GM18867 (cell line): ENCODE measurements at regions not wholly inside any gene's neighbourhood (a gene's known extent, or its start where the extent isn't known, plus 50 kb on each side); places are given as distances from the start of the nearest gene placed in this dataset.
"Not testable (repeated sequence)": the region's sequence is repeated elsewhere in the genome, so short reads cannot be mapped to it uniquely, and the experiment has no call there.

Source experiments
- ATAC-seq: cut with Tn5 transposase; IDR thresholded peaks from one replicate; pipeline ENCODE4 v1.9.1; 2021; ENCODE audit warnings: mild to moderate bottlenecking, moderate library complexity; ENCODE audit not compliant: unreplicated experiment

DNA sequence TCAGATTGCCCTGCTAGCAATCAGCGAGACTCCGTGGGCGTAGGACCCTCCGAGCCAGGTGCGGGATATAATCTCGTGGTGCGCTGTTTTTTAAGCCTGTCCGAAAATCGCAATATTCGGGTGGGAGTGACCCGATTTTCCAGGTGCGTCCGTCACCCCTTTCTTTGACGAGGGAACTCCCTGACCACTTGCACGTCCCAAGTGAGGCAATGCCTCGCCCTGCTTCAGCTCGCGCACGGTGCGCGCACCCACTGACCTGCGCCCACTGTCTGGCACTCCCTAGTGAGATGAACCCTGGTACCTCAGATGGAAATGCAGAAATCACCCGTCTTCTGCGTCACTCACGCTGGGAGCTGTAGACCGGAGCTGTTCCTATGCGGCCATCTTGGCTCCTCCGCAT, 971.0 kb downstream of the NXPH1 start:
- ATAC-seq = not testable (repeated sequence)

DNA sequence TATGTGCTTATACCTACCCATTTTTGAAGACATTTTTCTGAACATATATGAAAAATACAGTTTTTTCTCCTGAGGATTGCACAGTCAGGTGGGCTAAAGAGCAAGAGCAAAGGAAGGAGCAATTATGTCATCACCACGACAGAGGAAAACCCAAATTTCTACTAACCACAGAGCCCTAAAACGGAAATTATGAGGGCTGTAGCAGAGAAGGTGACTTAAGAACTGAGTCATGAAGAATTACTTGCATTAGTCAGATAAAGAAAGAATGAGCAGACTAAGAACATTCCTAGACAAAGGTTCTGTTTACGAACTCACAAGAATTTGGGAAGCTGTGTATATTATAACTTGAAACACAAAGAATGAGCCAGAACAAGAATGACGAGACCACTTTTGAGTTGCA, 974.4 kb downstream of the NXPH1 start:
- ATAC-seq = no peak

DNA sequence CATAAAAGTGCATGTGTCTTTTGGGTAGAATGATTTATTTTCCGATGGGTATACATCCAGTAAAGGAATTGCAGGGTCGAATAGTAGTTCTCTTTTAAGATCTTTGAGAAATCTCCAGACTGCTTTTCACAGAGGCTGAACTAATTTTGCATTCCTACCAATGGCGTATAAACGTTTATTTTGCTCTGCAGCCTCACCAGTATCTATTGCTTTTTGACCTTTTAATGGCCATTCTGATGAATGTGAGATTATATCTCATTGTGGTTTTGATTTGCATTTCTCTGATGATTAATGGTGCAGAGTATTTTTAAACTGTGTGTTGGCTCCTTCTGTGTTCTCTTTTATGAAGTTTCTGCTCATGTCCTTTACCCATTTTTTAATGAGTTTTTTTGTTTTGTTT, 1020.1 kb downstream of the NXPH1 start:
- no peak for ATAC-seq

- ATAC-seq = no peak
Observed at GRCh38 chr7:9488555-9488954, 1055.1 kb downstream of the NXPH1 start.

GRCh38 chr7:9498303-9498702, 1064.9 kb downstream of the NXPH1 start:
- ATAC-seq = no peak

DNA sequence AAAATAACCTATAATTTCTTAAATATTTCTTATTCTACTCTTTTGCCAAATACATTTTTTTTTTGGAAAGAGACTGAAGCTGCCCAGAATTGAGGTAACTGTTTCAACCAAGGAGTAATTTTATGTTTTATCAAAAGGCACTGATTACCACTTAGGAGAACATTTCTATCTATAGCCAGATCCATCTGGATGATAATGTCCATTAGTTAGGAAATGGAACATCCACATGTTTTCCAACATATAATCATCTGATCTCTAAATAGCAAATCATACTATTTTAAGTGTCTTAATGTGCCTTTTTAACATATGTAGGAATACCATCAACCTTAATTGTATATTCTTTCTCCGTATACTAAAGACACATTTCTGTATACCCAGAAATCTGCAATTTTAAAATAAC, 1068.9 kb downstream of the NXPH1 start:
- ATAC-seq = no peak

DNA sequence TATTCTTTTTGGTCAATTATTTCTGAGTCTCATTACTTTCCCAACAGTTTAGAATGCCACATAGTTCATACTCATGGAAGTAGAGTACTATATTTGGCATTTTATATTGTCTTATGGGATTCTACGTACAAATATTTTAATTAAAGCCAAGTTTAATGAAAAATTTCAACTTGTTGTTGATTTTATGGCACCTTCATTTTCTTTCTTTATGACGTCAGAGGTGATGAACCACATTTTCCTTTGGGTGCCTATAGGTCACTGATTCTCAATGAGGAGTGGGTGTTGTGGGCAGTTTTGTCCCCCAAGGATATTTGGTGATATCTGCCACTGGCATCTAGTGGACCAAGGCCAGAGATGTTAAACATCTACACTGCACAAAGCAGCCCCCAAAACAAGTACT, 1071.3 kb downstream of the NXPH1 start:
- no peak for ATAC-seq

DNA sequence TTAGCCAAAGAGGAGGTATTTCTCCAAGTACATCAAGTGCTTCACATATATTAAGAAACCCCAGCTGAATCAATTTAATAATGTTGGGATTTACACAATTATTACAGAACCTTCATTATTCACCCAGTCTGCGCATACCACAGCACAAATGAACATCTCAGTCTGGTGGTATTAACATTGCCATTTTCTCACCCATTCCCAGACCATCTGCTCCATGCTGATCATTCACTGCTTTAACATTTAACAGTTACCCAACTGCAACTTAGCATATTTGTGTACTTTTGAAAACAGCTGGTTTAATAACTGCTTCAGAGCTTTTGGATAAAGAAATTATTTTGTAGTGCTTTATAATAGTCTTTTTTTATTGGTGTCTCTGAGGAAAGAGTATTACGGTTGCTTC, 1072.1 kb downstream of the NXPH1 start:
- no peak for ATAC-seq

GRCh38 chr7:9507290-9507689, 1073.9 kb downstream of the NXPH1 start:
- ATAC-seq = no peak

DNA sequence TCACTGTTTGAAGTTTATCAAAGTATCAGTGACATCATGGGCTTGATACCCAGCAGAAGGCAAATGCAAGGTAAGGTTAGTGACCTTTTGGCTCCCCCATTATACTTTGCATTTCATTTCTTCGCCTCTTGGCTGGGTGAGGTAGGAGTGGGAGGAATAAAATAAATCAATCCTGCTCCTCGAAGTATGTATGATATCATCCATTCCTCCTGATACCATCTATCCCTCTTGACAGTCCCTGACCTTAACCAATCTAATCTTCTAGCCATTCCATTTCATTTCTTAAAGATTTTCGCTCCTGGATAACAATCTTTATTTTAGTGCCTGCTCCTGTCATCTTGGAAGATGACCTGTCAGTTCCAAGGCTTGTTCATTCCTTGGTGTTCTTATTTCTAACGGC, 1083.3 kb downstream of the NXPH1 start:
- no peak for ATAC-seq

- ATAC-seq = no peak
Observed at GRCh38 chr7:9523579-9523978, 1090.2 kb downstream of the NXPH1 start.

DNA sequence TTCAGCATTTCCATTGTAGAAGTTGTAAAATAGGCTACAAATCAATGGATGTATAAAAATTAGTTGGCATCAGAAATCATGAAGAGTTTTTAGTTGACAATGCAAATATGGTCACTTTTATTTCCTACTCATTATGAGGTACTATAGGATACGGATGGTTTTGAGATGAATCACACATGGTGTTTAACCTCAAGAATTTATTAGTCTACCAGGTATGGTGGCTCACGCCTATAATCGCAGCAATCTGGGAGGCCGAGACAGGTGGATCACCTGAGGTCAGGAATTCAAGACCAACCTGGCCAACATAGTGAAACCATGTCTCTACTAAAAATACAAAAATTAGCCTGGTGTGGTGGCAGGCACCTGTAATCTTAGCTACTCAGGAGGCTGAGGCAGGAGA, 1119.0 kb downstream of the NXPH1 start:
- not testable (repeated sequence) for ATAC-seq

DNA sequence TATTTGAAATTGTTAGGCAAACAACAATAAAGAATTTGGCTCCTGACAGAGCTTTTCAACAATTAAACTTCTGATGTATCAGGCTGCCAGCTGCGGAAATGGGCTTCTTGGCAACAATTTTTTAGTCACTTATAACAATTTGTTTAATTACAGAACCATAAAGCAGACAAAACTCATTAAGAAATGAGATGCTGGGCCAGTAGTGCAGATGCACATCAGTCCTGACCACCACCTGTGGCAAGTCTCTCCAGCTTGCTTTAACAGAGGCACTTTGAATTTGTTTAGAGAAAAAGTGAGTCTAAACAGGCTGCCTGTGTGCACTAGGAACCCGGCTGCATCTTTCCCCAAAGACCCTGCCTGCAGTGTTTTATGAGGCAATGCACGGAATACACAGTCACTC, 1124.4 kb downstream of the NXPH1 start:
- no peak for ATAC-seq

GRCh38 chr7:9575716-9576115, 1142.3 kb downstream of the NXPH1 start:
- no peak for ATAC-seq

GRCh38 chr7:9582824-9583223, 1149.4 kb downstream of the NXPH1 start:
- ATAC-seq = no peak

DNA sequence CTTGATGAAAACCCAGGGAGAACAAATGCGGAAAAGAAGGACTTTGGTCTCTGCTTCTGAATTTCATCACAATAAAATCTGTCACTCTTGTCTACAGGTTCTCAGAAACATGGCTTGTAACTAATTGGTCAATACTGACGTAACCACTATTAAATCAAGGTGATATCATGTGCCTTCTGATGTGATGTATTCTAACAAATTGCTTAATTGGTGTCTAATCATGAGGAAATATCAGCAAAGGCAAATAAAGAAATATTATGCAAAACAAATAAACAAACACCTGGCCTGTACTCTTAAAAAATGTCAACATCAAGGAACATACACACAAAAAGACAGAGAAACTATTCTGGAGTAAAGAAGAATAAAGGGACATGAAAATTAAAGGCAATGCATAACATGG, 1165.0 kb downstream of the NXPH1 start:
- no peak for ATAC-seq

DNA sequence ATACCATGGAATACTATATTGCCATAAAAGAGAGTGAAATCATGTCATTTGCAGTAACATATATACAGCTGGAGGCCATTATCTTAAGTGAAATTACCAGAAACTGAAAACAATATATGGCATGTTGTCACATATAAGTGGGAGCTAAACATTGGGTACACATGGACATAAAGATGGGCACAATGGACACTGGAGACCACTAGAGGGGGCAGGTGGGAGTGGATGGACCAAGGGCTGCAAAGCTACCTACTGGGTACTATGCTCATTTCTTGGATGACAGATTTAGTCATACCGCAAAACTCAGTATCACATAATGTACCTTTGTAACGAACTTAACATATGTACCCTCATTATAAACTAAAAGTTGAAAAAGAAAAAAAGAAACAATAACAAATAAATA, 1167.6 kb downstream of the NXPH1 start:
- no peak for ATAC-seq

DNA sequence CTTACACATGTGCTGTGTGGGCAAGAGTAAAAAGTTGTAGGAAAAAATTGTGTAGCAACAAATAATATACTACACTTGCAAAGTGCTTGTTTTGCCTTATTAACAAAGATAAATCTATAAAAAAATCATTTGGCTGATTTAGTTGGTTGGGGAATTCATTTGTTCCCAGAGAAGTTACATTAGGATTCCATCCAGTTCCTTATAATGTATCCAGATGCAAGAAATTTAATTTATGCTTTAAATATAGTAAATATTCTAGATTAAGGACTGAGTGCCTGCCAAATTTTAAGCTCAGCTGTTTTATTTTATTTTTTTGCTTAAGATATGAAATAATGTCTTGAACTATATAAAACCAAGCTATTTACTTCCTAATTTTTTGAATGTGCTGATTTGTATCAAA, 1169.9 kb downstream of the NXPH1 start:
- no peak for ATAC-seq

DNA sequence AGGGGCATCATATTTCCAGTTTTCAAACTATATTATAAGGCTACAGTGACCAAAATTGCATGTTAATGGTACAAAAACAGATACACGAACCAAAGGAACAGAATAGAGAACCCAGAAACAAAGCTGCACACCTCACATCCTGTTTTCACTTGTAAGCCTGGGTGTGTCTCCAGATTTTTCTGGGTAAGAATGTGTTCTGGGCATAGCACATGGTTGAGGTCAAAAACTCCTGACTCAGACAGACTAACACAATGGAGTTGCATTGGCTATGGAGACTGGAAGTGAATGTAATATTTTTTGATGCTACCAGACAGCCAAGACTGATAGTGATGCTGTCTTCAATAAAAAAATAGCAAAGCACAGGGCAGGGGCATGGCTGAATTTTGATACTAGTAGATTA, 1175.2 kb downstream of the NXPH1 start:
- no peak for ATAC-seq

GRCh38 chr7:9620899-9621298, 1187.5 kb downstream of the NXPH1 start:
- not testable (repeated sequence) for ATAC-seq

GRCh38 chr7:9621306-9621902, 1188.0 kb downstream of the NXPH1 start:
- ATAC-seq = not testable (repeated sequence)

DNA sequence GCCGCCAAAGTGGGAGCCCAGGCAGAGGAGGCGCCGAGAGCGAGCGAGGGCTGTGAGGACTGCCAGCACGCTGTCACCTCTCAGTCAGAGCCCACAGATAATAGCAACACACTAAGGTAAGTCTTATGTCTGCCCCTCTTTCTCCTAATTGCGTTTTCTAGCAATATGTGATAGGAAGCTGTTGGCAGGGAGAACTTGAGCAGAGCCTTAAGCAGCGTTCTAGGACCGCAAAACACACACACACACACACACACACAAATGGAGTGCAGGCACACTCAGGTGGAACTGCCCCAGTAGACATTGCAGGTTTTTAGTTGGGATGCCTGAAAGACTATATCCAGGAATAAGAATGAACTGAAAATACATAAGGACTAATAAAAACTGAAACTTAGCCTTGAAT, 1188.5 kb downstream of the NXPH1 start:
- no peak for ATAC-seq

- ATAC-seq = no peak
Observed at GRCh38 chr7:9625953-9626352, 1192.5 kb downstream of the NXPH1 start.

DNA sequence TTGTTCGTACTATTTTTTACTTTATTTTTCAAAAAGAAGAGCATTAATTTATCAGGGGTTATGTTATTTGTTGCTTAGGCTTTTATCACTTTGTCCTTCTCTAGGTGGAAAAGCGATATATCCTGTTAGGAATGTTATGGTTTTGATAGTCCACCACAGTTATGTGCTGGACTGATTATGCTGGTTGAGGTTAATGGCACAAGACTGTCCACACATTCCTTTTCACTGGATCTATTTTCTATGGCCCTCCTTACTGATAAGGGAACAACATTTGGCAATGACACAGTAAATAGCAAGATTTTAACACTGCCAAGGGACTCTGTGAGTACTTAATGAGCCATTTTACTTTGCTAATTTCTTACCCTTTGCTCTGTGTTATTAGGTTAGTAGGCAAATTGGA, 1212.3 kb downstream of the NXPH1 start:
- ATAC-seq = no peak
